ENCODE measurements at regions not wholly inside any gene's neighbourhood (a gene's known extent, or its start where the extent isn't known, plus 50 kb on each side); places are given as distances from the start of the nearest gene placed in this dataset. TPM values are rescaled to one million over a fixed set of nuclear protein-coding genes. Genes with fewer than 3 reads are reported as not detected.

- DNase-seq: no peak
These were observed 52.4 kb upstream of the EEPD1 start for GRCh38 chr7:36100634-36101033.

Small RNA genes in the stretch of these regions (small RNA-seq; reads per million reads assigned to genes)
- not detected for gene RNU6-1085P

Measured in occipital lobe (tissue), 2 donors.